Neural progenitor cell (in vitro differentiated cells): ENCODE measurements at regions not wholly inside any gene's neighbourhood (a gene's known extent, or its start where the extent isn't known, plus 50 kb on each side); places are given as distances from the start of the nearest gene placed in this dataset.

Experiments used
- DNase-seq: peaks from one replicate; pipeline ENCODE4 v3.0.0-alpha.2; 2016; ENCODE audit warnings: low spot score
- H2AFZ ChIP-seq: fragments of 200-600 bp; sonication (generic); replicated peaks from 2 replicates; pipeline ENCODE4 v1.6.1; 2016; ENCODE audit warnings: antibody characterized with exemption
- H3F3A ChIP-seq: fragments of 200-600 bp; sonication (generic); 2 replicates; pipeline ENCODE4 v1.6.1; 2016; ENCODE audit warnings: antibody characterized with exemption, low read depth
- H3K27ac ChIP-seq: fragments of 200-600 bp; sonication (generic); 2 replicates; pipeline ENCODE4 v1.5.1; 2016; ENCODE audit warnings: mild to moderate bottlenecking
- H3K27me3 ChIP-seq: fragments of 200-600 bp; sonication (generic); 2 replicates; pipeline ENCODE4 v1.6.1; 2016; ENCODE audit warnings: mild to moderate bottlenecking, moderate library complexity
- H3K36me3 ChIP-seq: fragments of 200-600 bp; sonication (generic); 2 replicates; pipeline ENCODE4 v1.5.1; 2016
- H3K4me1 ChIP-seq: fragments of 200-600 bp; sonication (generic); 2 replicates; pipeline ENCODE4 v1.6.1; 2016; ENCODE audit warnings: mixed run types
- H3K4me2 ChIP-seq: fragments of 200-600 bp; sonication (generic); 2 replicates; pipeline ENCODE4 v1.6.1; 2016
- H3K4me3 ChIP-seq: fragments of 200-600 bp; sonication (generic); 2 replicates; pipeline ENCODE4 v1.5.1; 2016
- H3K79me2 ChIP-seq: fragments of 200-600 bp; sonication (generic); 2 replicates; pipeline ENCODE4 v1.6.1; 2016; ENCODE audit warnings: low read depth
- H3K9ac ChIP-seq: fragments of 200-600 bp; sonication (generic); 2 replicates; pipeline ENCODE4 v1.6.1; 2016
- H3K9me3 ChIP-seq: fragments of 200-600 bp; sonication (generic); 2 replicates; pipeline ENCODE4 v1.5.1; 2016; ENCODE audit warnings: low read depth
- H4K20me1 ChIP-seq: fragments of 200-600 bp; sonication (generic); 2 replicates; pipeline ENCODE4 v1.6.1; 2016; ENCODE audit warnings: low read depth
- H3K27ac Mint-ChIP-seq: 3 replicates; pipeline ENCODE4 v1.8.0; 2021; ENCODE audit warnings: mixed read lengths
- H3K27me3 Mint-ChIP-seq: 2 replicates; pipeline ENCODE4 v1.8.0; 2022; ENCODE audit warnings: low read depth, mild to moderate bottlenecking, inconsistent platforms, moderate library complexity, mixed read lengths; ENCODE audit not compliant: insufficient read depth
- H3K36me3 Mint-ChIP-seq: 3 replicates; pipeline ENCODE4 v1.8.0; 2021; ENCODE audit warnings: mixed read lengths
- H3K4me1 Mint-ChIP-seq: 3 replicates; pipeline ENCODE4 v1.8.0; 2021; ENCODE audit warnings: mixed read lengths
- H3K4me3 Mint-ChIP-seq: 3 replicates; pipeline ENCODE4 v1.8.0; 2021; ENCODE audit warnings: mild to moderate bottlenecking, moderate library complexity, mixed read lengths
- H3K9me3 Mint-ChIP-seq: 3 replicates; pipeline ENCODE4 v1.8.0; 2020; ENCODE audit warnings: mixed read lengths
- EZH2 ChIP-seq: fragments of 200-600 bp; sonication (generic); IDR thresholded peaks from 2 replicates; pipeline ENCODE4 v1.6.1; 2017; ENCODE audit warnings: antibody characterized with exemption, mild to moderate bottlenecking, moderate library complexity
- EZH2phosphoT487 ChIP-seq: fragments of 200-600 bp; sonication (generic); IDR thresholded peaks from 2 replicates; pipeline ENCODE4 v1.6.1; 2017; ENCODE audit warnings: antibody characterized with exemption
- TF ChIP-seq, protein P1 (sequence below): fragments of 200-600 bp; sonication (generic); IDR thresholded peaks from 2 replicates; pipeline ENCODE4 v1.5.1; 2017; ENCODE audit warnings: antibody characterized with exemption, mild to moderate bottlenecking

DNA sequence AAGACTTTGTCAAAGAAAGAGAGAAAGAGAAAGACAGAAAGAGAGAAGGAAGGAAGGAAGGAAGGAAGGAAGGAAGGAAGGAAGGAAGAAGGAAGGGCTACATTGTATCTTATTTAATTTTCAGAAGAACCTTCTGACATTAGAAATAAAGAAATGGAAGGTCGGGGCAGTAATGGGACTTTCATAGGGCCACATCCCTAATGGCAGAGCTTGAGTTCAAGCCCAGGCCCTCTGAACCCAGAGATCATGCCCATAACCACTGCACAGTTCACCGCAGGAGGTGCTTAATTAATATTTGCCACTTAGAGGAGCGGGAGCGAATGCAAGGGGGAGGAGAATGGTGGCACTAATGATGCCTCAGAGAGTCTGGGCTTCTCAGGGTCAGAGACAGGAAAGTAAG is 233.3 kb downstream of the MN1 start:
- H3K4me3 Mint-ChIP-seq = no peak overlapping the region
- Histone ChIP-seq H2AFZ (no peak overlapping the region), H3K4me3 (no peak overlapping the region), H3K4me2 (no peak overlapping the region), H4K20me1 (no peaks in the 10 kb centered on the region), H3K9me3 (no peaks in the 10 kb centered on the region), H3K4me1 (peaks cover 13% of the 10 kb centered on the region), H3K27me3 (no peaks in the 10 kb centered on the region), H3K79me2 (no peaks in the 10 kb centered on the region), H3K36me3 (no peaks in the 10 kb centered on the region), H3K27ac (no peak overlapping the region), H3F3A (peaks cover 8% of the 10 kb centered on the region), H3K9ac (no peak overlapping the region)
- peaks cover 13% of the 10 kb centered on the region for H3K27me3 Mint-ChIP-seq
- DNase-seq = no peak
- TF ChIP-seq, protein P1, sequence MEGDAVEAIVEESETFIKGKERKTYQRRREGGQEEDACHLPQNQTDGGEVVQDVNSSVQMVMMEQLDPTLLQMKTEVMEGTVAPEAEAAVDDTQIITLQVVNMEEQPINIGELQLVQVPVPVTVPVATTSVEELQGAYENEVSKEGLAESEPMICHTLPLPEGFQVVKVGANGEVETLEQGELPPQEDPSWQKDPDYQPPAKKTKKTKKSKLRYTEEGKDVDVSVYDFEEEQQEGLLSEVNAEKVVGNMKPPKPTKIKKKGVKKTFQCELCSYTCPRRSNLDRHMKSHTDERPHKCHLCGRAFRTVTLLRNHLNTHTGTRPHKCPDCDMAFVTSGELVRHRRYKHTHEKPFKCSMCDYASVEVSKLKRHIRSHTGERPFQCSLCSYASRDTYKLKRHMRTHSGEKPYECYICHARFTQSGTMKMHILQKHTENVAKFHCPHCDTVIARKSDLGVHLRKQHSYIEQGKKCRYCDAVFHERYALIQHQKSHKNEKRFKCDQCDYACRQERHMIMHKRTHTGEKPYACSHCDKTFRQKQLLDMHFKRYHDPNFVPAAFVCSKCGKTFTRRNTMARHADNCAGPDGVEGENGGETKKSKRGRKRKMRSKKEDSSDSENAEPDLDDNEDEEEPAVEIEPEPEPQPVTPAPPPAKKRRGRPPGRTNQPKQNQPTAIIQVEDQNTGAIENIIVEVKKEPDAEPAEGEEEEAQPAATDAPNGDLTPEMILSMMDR = no peak
- TF ChIP-seq EZH2phosphoT487 (no peak), EZH2 (no peak)
- no peaks in the 10 kb centered on the region for H3K36me3 Mint-ChIP-seq
- H3K4me1 Mint-ChIP-seq = peaks cover 60% of the 10 kb centered on the region
- H3K27ac Mint-ChIP-seq = peak overlapping the region; percentile 80
- peaks cover 14% of the 10 kb centered on the region for H3K9me3 Mint-ChIP-seq

- H3K9me3 ChIP-seq = no peaks in the 10 kb centered on the region
- H3K36me3 ChIP-seq = no peaks in the 10 kb centered on the region
- TF ChIP-seq EZH2phosphoT487 = no peak
- TF ChIP-seq, protein P1 = no peak
- TF ChIP-seq EZH2 = no peak
- Mint-ChIP-seq H3K36me3 (no peaks in the 10 kb centered on the region), H3K27ac (peak overlapping the region; percentile 97), H3K4me1 (peaks cover 81% of the 10 kb centered on the region), H3K27me3 (peaks cover 8% of the 10 kb centered on the region), H3K9me3 (peaks cover 7% of the 10 kb centered on the region), H3K4me3 (peak overlapping the region; percentile 47)
- H3K9ac ChIP-seq = no peak overlapping the region
- DNase-seq = no peak
- H3K4me1 ChIP-seq = peaks cover 21% of the 10 kb centered on the region
- H3K27ac ChIP-seq = no peak overlapping the region
- H3K27me3 ChIP-seq = no peaks in the 10 kb centered on the region
- peak overlapping the region; percentile 4 for H3K4me2 ChIP-seq
- H4K20me1 ChIP-seq = no peaks in the 10 kb centered on the region
- H2AFZ ChIP-seq = peak overlapping the region; percentile 8
- no peak overlapping the region for H3K4me3 ChIP-seq
- no peaks in the 10 kb centered on the region for H3K79me2 ChIP-seq
- H3F3A ChIP-seq = peaks cover 15% of the 10 kb centered on the region
Measured at GRCh38 chr22:27571463-27572277, 229.9 kb downstream of the MN1 start.

DNA sequence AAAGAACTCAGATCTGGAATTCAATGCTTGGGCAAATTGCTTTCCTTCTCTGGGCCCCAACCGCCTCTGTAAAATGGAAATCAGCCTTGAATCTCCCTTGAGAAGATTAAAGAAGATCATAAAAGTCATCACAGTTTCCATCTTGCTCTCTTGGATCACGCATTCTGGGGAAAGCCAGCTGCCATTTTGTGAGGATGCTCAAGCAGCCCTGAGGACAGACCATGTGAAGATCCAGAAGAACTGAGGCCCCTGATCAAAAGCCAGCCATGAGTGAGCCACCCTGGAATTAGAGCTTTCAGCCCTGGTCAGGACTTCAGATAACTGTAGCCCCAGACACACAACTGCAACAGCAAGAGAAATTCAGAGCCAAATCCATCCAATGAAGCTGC is 229.3 kb downstream of the MN1 start:
- Mint-ChIP-seq H3K27ac (peak overlapping the region; percentile 97), H3K9me3 (peaks cover 4% of the 10 kb centered on the region), H3K27me3 (peaks cover 9% of the 10 kb centered on the region), H3K36me3 (no peaks in the 10 kb centered on the region), H3K4me1 (peaks cover 82% of the 10 kb centered on the region), H3K4me3 (peak overlapping the region; percentile 44)
- H3K79me2 ChIP-seq = no peaks in the 10 kb centered on the region
- H3K4me2 ChIP-seq = peak overlapping the region; percentile 4
- no peak for DNase-seq
- TF ChIP-seq, protein P1 = no peak
- TF ChIP-seq EZH2phosphoT487 = no peak
- TF ChIP-seq EZH2 = no peak
- no peaks in the 10 kb centered on the region for H4K20me1 ChIP-seq
- peak overlapping the region; percentile 8 for H2AFZ ChIP-seq
- no peak overlapping the region for H3K4me3 ChIP-seq
- H3K9me3 ChIP-seq = no peaks in the 10 kb centered on the region
- H3K9ac ChIP-seq = no peak overlapping the region
- no peaks in the 10 kb centered on the region for H3K27me3 ChIP-seq
- H3F3A ChIP-seq = peaks cover 21% of the 10 kb centered on the region
- peaks cover 21% of the 10 kb centered on the region for H3K4me1 ChIP-seq
- no peaks in the 10 kb centered on the region for H3K36me3 ChIP-seq
- H3K27ac ChIP-seq = no peak overlapping the region
